D721Med (cell line): ENCODE measurements at regions not wholly inside any gene's neighbourhood (a gene's known extent, or its start where the extent isn't known, plus 50 kb on each side); places are given as distances from the start of the nearest gene placed in this dataset.

ENCODE experiments used
- DNase-seq: peaks from one replicate; pipeline ENCODE4 v3.0.0; 2011; ENCODE audit warnings: low spot score; ENCODE audit not compliant: insufficient read length
- FAIRE-seq: peaks from 2 replicates; lab custom pipeline; 2011; peaks lifted over from hg19 to GRCh38; lab: Jason Lieb, UNC
- TF ChIP-seq, protein P1 (sequence below): IDR thresholded peaks from 2 replicates; pipeline ENCODE4 v1.5.1; 2012; ENCODE audit warnings: mild to moderate bottlenecking, control low read depth; ENCODE audit not compliant: insufficient read depth; ENCODE audit errors: missing control alignments

DNA sequence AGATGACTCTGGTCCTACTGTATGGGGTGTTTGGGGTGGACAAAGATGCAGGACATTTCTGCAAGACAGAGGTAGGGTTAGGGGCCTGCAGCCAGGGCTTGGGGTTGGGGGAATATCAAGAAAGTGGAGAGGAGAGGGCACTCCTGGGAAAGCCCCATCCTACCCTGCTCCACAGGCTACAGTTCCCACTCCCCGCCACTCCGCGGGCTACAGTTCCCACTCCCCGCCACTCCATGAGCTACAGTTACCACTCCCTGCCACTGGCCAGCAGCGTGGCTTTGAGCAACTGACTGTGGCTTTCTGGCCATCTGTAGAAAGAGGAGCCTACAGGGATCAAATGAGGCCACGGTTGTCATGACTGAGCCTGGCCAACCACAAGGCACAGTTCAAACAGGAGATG, 93.8 kb upstream of the GRIK3 start:
- no peak for FAIRE-seq
- TF ChIP-seq, protein P1, sequence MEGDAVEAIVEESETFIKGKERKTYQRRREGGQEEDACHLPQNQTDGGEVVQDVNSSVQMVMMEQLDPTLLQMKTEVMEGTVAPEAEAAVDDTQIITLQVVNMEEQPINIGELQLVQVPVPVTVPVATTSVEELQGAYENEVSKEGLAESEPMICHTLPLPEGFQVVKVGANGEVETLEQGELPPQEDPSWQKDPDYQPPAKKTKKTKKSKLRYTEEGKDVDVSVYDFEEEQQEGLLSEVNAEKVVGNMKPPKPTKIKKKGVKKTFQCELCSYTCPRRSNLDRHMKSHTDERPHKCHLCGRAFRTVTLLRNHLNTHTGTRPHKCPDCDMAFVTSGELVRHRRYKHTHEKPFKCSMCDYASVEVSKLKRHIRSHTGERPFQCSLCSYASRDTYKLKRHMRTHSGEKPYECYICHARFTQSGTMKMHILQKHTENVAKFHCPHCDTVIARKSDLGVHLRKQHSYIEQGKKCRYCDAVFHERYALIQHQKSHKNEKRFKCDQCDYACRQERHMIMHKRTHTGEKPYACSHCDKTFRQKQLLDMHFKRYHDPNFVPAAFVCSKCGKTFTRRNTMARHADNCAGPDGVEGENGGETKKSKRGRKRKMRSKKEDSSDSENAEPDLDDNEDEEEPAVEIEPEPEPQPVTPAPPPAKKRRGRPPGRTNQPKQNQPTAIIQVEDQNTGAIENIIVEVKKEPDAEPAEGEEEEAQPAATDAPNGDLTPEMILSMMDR: no peak

DNA sequence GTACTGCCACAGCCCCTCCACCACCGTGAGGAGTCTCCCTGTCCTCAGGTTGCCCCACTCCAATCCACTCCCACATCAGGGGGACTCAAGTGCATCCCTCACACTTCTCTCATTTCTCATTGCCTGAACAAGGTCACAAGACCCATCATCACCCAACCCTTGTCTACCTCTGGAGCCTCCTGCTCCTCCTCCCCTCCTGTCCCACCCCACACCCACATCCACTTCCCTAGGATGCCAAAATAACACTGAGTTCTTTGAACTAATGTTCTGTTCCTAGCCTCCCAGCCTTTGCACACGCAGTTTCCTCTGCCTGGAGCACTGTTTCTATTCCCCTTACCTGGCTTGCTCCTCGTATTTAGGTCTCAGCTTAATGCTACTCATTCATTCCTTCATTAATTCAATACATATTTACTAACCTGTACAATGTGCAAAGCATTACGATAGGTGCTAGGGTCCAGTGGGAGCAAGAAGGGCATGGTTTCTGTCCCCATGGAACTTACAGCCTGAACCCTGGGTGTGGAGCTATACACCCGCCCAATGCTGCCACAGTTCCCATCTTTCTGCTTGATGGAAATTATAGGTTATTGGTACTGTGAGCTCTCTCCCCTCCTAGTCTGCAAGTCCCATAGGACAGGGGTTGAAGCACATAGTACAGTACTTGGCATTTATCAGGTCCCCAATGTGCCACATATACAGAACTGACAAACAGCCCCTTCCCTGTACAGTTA, 96.1 kb upstream of the GRIK3 start:
- DNase-seq (no peak), FAIRE-seq (no peak)
- TF ChIP-seq, protein P1: no peak

More for the DNA sequence above, 93.8 kb upstream of the GRIK3 start:
- DNase-seq: no peak

DNA sequence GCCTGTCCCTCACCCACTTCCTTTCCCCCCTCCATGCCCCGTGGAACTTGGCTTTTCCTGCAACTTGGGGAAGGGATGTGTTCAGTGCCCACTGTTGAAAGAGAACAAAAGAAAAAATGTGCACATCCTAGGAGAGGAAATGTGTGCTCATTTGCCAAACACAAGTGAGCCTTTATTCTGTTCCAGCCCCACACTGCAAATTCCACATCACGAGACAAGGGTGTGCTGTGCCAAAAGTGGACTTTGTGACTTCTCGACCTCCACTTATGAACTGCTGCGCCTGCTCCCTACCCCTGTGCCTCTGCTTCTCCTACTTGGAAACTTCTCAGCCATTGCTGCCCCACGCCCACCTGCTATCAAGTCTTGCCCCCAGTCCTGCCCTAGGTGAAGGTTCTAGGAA, 97.0 kb upstream of the GRIK3 start:
- TF ChIP-seq, protein P1: no peak
- FAIRE-seq (no peak), DNase-seq (no peak)

DNA sequence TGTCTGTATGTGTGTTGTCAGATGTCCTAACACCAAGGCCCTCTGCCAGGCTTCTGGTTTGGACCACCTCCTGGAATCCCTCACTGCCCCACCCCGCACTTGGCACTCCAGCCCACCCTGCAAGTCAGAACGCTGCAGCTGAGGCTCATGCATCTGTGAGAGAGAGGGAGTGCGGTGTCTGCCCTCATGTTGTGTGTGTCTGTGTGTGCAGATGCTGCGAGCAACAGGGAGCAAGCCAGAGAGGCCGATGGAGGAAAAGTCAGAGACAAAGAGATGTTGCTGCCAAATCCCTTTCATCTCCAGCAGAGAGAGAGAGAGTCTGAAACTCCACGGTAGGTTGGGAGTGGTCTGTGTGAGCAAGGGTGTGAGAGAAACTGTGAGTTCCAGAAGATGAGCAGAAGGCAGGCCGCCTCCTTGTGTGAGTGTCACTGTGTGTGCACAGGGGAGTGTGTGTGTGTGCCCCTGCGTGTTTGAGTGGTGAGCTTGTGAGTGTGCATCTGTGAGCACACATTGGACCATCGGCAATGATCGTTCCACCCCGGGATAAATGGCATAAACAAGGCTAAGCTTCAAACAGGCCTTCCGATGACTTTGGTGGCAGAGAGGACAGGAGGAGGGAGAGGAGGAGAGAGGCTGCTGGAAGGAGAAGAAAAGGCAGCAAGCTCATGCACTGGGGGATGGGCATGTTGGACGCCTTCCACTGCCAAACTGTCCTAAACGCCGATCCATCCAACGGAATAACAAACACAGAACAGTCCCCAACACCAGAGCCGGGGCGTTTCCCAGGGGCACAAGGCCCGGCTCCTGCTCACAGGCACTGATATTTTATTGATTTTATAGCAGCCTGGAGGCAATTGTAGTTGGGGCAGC, 99.2 kb upstream of the GRIK3 start:
- FAIRE-seq (no peak), DNase-seq (no peak)
- TF ChIP-seq, protein P1: no peak

DNA sequence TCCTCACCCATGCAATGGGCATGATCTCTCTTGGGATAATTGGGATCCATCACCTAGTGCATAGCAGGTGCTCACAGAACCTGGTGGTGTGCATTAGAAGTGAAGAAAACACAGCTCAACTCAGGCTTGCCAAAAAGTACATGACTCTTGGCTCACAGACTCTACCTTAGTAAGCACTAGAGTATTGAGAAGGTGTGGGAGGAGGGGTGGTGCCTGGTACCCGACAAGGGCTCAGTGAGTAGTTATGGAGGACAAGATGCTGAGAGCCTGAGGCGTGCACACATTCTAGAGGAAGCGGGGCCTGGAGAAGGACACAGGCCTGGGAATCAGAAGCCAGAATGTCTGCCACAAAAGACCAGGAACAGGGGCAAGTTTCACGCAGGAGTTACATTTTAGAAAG, 100.3 kb upstream of the GRIK3 start:
- TF ChIP-seq, protein P1: no peak
- DNase-seq: no peak
- FAIRE-seq: no peak

DNA sequence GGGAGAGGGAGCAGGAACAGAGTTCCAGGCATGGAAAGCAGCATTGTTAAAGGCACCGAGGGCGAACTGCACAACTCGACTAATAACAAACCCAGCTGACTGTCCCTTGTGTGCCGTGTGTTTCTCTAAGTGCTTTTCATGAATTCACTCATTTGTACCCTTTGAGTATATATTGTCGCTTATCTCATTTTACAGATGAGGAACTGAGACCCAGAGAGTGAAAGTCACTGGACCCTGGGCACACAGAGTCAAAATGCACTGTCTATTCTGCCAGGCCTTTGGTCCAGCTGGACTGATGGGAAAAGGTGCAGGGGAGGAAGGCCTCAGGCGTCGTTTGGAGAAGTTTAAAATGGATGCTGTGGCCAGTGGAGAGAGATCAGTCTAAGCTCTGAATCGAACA, 100.7 kb upstream of the GRIK3 start:
- FAIRE-seq (no peak), DNase-seq (no peak)
- TF ChIP-seq, protein P1: no peak
